ENCODE measurements at regions not wholly inside any gene's neighbourhood (a gene's known extent, or its start where the extent isn't known, plus 50 kb on each side); places are given as distances from the start of the nearest gene placed in this dataset.

GRCh38 chr2:201973305-201973928 lies 60.2 kb upstream of the FZD7 start:
- BruUV-seq (replicated peaks), result no TSS peak
- intact Hi-C loops (cut with micrococcal nuclease), result no loop called here
- no peak overlapping the region for H3K4me3 ChIP-seq (replicated peaks in 1 of 3; ENCODE audit: insufficient read depth in 1 of 3, low read depth in 1 of 3, low read length in 3 of 3)
- H2AFZ ChIP-seq (ENCODE audit: low read depth, low read length), result no peak overlapping the region
- no peak overlapping the region for H3K4me2 ChIP-seq (ENCODE audit: insufficient read depth, low read length)
- dilution Hi-C loops (cut with MboI; ENCODE audit: extremely low pct_ligation_motif_present, low sequenced_read_pairs), result no loop called here
- H3K9ac ChIP-seq (replicated peaks; ENCODE audit: extremely low read depth, insufficient read depth, low read length), result no peak overlapping the region
- H3K36me3 ChIP-seq (ENCODE audit: control insufficient read depth in 2 of 2, extremely low read depth in 1 of 2, insufficient read depth in 2 of 2, low read length in 2 of 2), result no peaks in the 10 kb centered on the region
- no peak overlapping the region for H3K27ac ChIP-seq (ENCODE audit: insufficient read depth, low read depth, low read length)
- DNase-seq (ENCODE audit: low read depth, low spot score) (no peak), FAIRE-seq (no peak)
- POLR2A ChIA-PET, result no interaction called here
- H3K27me3 ChIP-seq (ENCODE audit: control insufficient read depth in 2 of 2, insufficient read depth in 2 of 2, low read length in 2 of 2), result peaks cover 0 to 13% of the 10 kb centered on the region in 2 experiments
- H4K20me1 ChIP-seq (replicated peaks; ENCODE audit: control insufficient read depth, extremely low read depth, insufficient read depth, low read length), result no peaks in the 10 kb centered on the region
- no peaks in the 10 kb centered on the region for H3K9me3 ChIP-seq (replicated peaks; ENCODE audit: control insufficient read depth, insufficient read depth, low read length)
- TF ChIP-seq MYC (IDR thresholded peaks at IDR 0.05; ENCODE audit: low read depth, low read length), result no peak
- TF ChIP-seq FOS (IDR thresholded peaks at IDR 0.05; ENCODE audit: borderline replicate concordance, insufficient read depth, low read length), result no peak
- no peak for TF ChIP-seq GATA2 (IDR thresholded peaks at IDR 0.05; ENCODE audit: insufficient read depth, insufficient read length, low read depth, low read length)
- TF ChIP-seq, protein P1, sequence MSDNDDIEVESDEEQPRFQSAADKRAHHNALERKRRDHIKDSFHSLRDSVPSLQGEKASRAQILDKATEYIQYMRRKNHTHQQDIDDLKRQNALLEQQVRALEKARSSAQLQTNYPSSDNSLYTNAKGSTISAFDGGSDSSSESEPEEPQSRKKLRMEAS (IDR thresholded peaks at IDR 0.05; ENCODE audit: insufficient read depth, insufficient read length), result no peak
- TF ChIP-seq CTCF (IDR thresholded peaks at IDR 0.05; ENCODE audit: extremely low read depth in 1 of 2, insufficient read depth in 1 of 2, low read depth in 1 of 2, low read length in 2 of 2), result no peak
- no peak for TF ChIP-seq JUN (IDR thresholded peaks at IDR 0.05; ENCODE audit: borderline replicate concordance, insufficient read depth, insufficient read length, low read depth)
- no peak for TF ChIP-seq EZH2 (IDR thresholded peaks at IDR 0.05; ENCODE audit: borderline replicate concordance, low read depth, low read length, severe bottlenecking)
- no peak for TF ChIP-seq POLR2A (IDR thresholded peaks at IDR 0.05; ENCODE audit: low read depth, low read length)
- no peak for TF ChIP-seq POLR2AphosphoS5 (IDR thresholded peaks at IDR 0.05; ENCODE audit: insufficient read depth, low read depth, low read length)
- H3K9me1 ChIP-seq (replicated peaks; ENCODE audit: control insufficient read depth, extremely low read depth, insufficient read depth, low read length), result no peaks in the 10 kb centered on the region
- CTCF ChIA-PET, result interaction anchor here (0.8 kb wide), 1 partner anchor 11 kb away, joined by 3 read pairs; no protein-coding TSS in a partner anchor
- H3K79me2 ChIP-seq (ENCODE audit: control insufficient read depth, insufficient read depth, low read length), result no peaks in the 10 kb centered on the region
- no peaks in the 10 kb centered on the region for H3K4me1 ChIP-seq (ENCODE audit: control insufficient read depth, extremely low read depth, insufficient read depth, low read length)

Data from endothelial cell of umbilical vein (primary cell).